Neural cell (in vitro differentiated cells): ENCODE measurements at regions not wholly inside any gene's neighbourhood (a gene's known extent, or its start where the extent isn't known, plus 50 kb on each side); places are given as distances from the start of the nearest gene placed in this dataset.

ENCODE experiments used
- H2AFZ ChIP-seq: fragments of 200-600, 300-800 bp; sonication (generic), shearing (Covaris generic); 2 replicates; pipeline ENCODE4 v1.6.0; 2014; ENCODE audit warnings: low read depth, mild to moderate bottlenecking, antibody characterized with exemption, low read length, moderate library complexity
- H3F3A ChIP-seq: fragments of 200-600 bp; shearing (Covaris generic); 2 replicates; pipeline ENCODE4 v1.6.1; 2016; ENCODE audit warnings: mild to moderate bottlenecking, moderate library complexity, mixed read lengths, antibody characterized with exemption, low read length; ENCODE audit not compliant: insufficient read depth, poor library complexity, severe bottlenecking
- H3K27ac ChIP-seq: fragments of 200-600, 300-800 bp; sonication (generic), shearing (Covaris generic); 2 replicates; pipeline ENCODE4 v1.5.1; 2014; ENCODE audit warnings: mild to moderate bottlenecking, low read length, moderate library complexity
- H3K27me3 ChIP-seq: fragments of 300-800, 200-600 bp; sonication (generic), shearing (Covaris generic); 2 replicates; pipeline ENCODE4 v1.6.0; 2014; ENCODE audit warnings: mild to moderate bottlenecking, low read depth, low read length, moderate library complexity; ENCODE audit not compliant: insufficient read depth
- H3K36me3 ChIP-seq: fragments of 300-800, 200-600 bp; sonication (generic), shearing (Covaris generic); 2 replicates; pipeline ENCODE4 v1.5.1; 2014; ENCODE audit warnings: mild to moderate bottlenecking, antibody characterized with exemption, low read length, moderate library complexity; ENCODE audit not compliant: insufficient read depth
- H3K4me2 ChIP-seq: fragments of 300-800, 200-600 bp; sonication (generic), shearing (Covaris generic); 2 replicates; pipeline ENCODE4 v1.6.0; 2014; ENCODE audit warnings: mild to moderate bottlenecking, low read length
- H3K4me3 ChIP-seq: fragments of 300-800, 200-600 bp; sonication (generic), shearing (Covaris generic); 2 replicates; pipeline ENCODE4 v1.5.1; 2014; ENCODE audit warnings: mild to moderate bottlenecking, low read length, moderate library complexity
- H3K79me2 ChIP-seq: fragments of 200-600 bp; shearing (Covaris generic); replicated peaks from 2 replicates; pipeline ENCODE4 v1.6.0; 2014; ENCODE audit warnings: mild to moderate bottlenecking, low read length, moderate library complexity; ENCODE audit not compliant: insufficient read depth
- H3K9ac ChIP-seq: fragments of 300-800, 200-600 bp; sonication (generic), shearing (Covaris generic); 2 replicates; pipeline ENCODE4 v1.6.1; 2016; ENCODE audit warnings: mild to moderate bottlenecking, low read length, mixed read lengths
- H3K9me2 ChIP-seq: fragments of 200-600 bp; shearing (Covaris generic); 2 replicates; pipeline ENCODE4 v1.6.1; 2016; ENCODE audit warnings: mild to moderate bottlenecking, low read length, mixed read lengths; ENCODE audit not compliant: insufficient read depth
- H3K9me3 ChIP-seq: fragments of 200-600, 300-800 bp; sonication (generic), shearing (Covaris generic); 2 replicates; pipeline ENCODE4 v1.6.1; 2016; ENCODE audit warnings: mild to moderate bottlenecking, mixed run types, low read length, moderate library complexity, mixed read lengths
- H4K20me1 ChIP-seq: fragments of 200-600 bp; shearing (Covaris generic); 2 replicates; pipeline ENCODE4 v1.6.1; 2016; ENCODE audit warnings: mild to moderate bottlenecking, mixed run types; ENCODE audit not compliant: insufficient read depth
- CTCF ChIP-seq: fragments of 450-650 bp; IDR thresholded peaks from 2 replicates; pipeline ENCODE4 v1.5.1; 2014; ENCODE audit warnings: antibody characterized with exemption, mild to moderate bottlenecking, moderate library complexity; ENCODE audit not compliant: poor library complexity, severe bottlenecking
- EP300 ChIP-seq: fragments of 450-650 bp; conservative IDR thresholded peaks from 2 replicates; pipeline ENCODE4 v1.6.1; 2014; ENCODE audit warnings: antibody characterized with exemption, mild to moderate bottlenecking, moderate library complexity; ENCODE audit not compliant: poor library complexity, severe bottlenecking
- EZH2 ChIP-seq: fragments of 200-600, 300-800 bp; shearing (Covaris generic), sonication (generic); IDR thresholded peaks from 2 replicates; pipeline ENCODE4 v1.6.1; 2014; ENCODE audit warnings: antibody characterized with exemption, low read length, borderline replicate concordance, mild to moderate bottlenecking; ENCODE audit not compliant: insufficient read depth, poor library complexity, severe bottlenecking
- MXI1 ChIP-seq: fragments of 450-650 bp; conservative IDR thresholded peaks from 2 replicates; pipeline ENCODE4 v1.6.1; 2014; ENCODE audit warnings: antibody characterized with exemption, mild to moderate bottlenecking; ENCODE audit not compliant: poor library complexity, severe bottlenecking
- POLR2AphosphoS5 ChIP-seq: IDR thresholded peaks from 2 replicates; pipeline ENCODE4 v1.6.1; 2012
- RAD21 ChIP-seq: fragments of 450-650 bp; conservative IDR thresholded peaks from 2 replicates; pipeline ENCODE4 v1.6.1; 2014; ENCODE audit warnings: antibody characterized with exemption, mild to moderate bottlenecking, moderate library complexity
- SMC3 ChIP-seq: fragments of 450-650 bp; conservative IDR thresholded peaks from 2 replicates; pipeline ENCODE4 v1.6.1; 2014; ENCODE audit warnings: antibody characterized with exemption, mild to moderate bottlenecking, moderate library complexity; ENCODE audit not compliant: poor library complexity
- TAF1 ChIP-seq: IDR thresholded peaks from 2 replicates; pipeline ENCODE4 v1.6.1; 2012; ENCODE audit warnings: low read depth

GRCh38 chr5:110105692-110106091 is 416.0 kb downstream of the MAN2A1 start:
- Histone ChIP-seq H3K9me3 (no peaks in the 10 kb centered on the region), H3K4me2 (peak overlapping the region; percentile 37), H2AFZ (no peak overlapping the region), H4K20me1 (no peaks in the 10 kb centered on the region), H3K79me2 (no peaks in the 10 kb centered on the region), H3K36me3 (no peaks in the 10 kb centered on the region), H3K27ac (no peak overlapping the region), H3F3A (no peaks in the 10 kb centered on the region), H3K9ac (no peak overlapping the region), H3K9me2 (no peaks in the 10 kb centered on the region), H3K27me3 (no peaks in the 10 kb centered on the region), H3K4me3 (no peak overlapping the region)
- no peak for TF ChIP-seq TAF1
- TF ChIP-seq EP300: peak; percentile 49

- Histone ChIP-seq H4K20me1 (no peaks in the 10 kb centered on the region), H3K9me3 (no peaks in the 10 kb centered on the region), H3K4me2 (no peak overlapping the region), H2AFZ (no peak overlapping the region), H3F3A (no peaks in the 10 kb centered on the region), H3K4me3 (no peak overlapping the region), H3K9me2 (no peaks in the 10 kb centered on the region), H3K27ac (no peak overlapping the region), H3K79me2 (no peaks in the 10 kb centered on the region), H3K27me3 (no peaks in the 10 kb centered on the region), H3K9ac (no peak overlapping the region), H3K36me3 (no peaks in the 10 kb centered on the region)
- TF ChIP-seq EP300: no peak
- no peak for TF ChIP-seq POLR2AphosphoS5
Observed at GRCh38 chr5:110106750-110107149, 417.0 kb downstream of the MAN2A1 start.

- Histone ChIP-seq H3K36me3 (no peaks in the 10 kb centered on the region), H3K79me2 (no peaks in the 10 kb centered on the region), H4K20me1 (no peaks in the 10 kb centered on the region), H3K27ac (no peak overlapping the region), H3K9me2 (no peaks in the 10 kb centered on the region), H3K4me3 (no peak overlapping the region), H3K9ac (no peak overlapping the region), H3K27me3 (no peaks in the 10 kb centered on the region), H3K9me3 (no peaks in the 10 kb centered on the region), H3K4me2 (no peak overlapping the region), H2AFZ (no peak overlapping the region), H3F3A (no peaks in the 10 kb centered on the region)
- no peak for TF ChIP-seq EZH2
- no peak for TF ChIP-seq RAD21
- no peak for TF ChIP-seq CTCF
- TF ChIP-seq SMC3: no peak
Observed at GRCh38 chr5:110108520-110108919, 418.8 kb downstream of the MAN2A1 start.

GRCh38 chr5:110109667-110110066 is 419.9 kb downstream of the MAN2A1 start:
- Histone ChIP-seq H3K79me2 (no peaks in the 10 kb centered on the region), H3K36me3 (no peaks in the 10 kb centered on the region), H2AFZ (no peak overlapping the region), H3K27ac (no peak overlapping the region), H3K9me2 (no peaks in the 10 kb centered on the region), H3K27me3 (no peaks in the 10 kb centered on the region), H3K4me2 (no peak overlapping the region), H3F3A (no peaks in the 10 kb centered on the region), H3K9ac (no peak overlapping the region), H3K4me3 (no peak overlapping the region), H4K20me1 (no peaks in the 10 kb centered on the region), H3K9me3 (no peaks in the 10 kb centered on the region)
- TF ChIP-seq SMC3: no peak
- TF ChIP-seq TAF1: no peak
- no peak for TF ChIP-seq CTCF
- no peak for TF ChIP-seq POLR2AphosphoS5
- TF ChIP-seq MXI1: no peak
- no peak for TF ChIP-seq EZH2
- no peak for TF ChIP-seq EP300
- TF ChIP-seq RAD21: no peak
